GM12873 (cell line): ENCODE measurements at regions not wholly inside any gene's neighbourhood (a gene's known extent, or its start where the extent isn't known, plus 50 kb on each side); places are given as distances from the start of the nearest gene placed in this dataset.

ENCODE experiments used
- CTCF ChIP-seq: IDR thresholded peaks from 2 replicates; pipeline ENCODE4 v1.5.1; 2012; ENCODE audit warnings: low read depth, mild to moderate bottlenecking, moderate library complexity, low read length, control low read depth; ENCODE audit not compliant: insufficient read depth; ENCODE audit errors: missing control alignments

GRCh38 chr9:20256284-20256948 is 365.9 kb downstream of the MLLT3 start:
- TF ChIP-seq CTCF: no peak

DNA sequence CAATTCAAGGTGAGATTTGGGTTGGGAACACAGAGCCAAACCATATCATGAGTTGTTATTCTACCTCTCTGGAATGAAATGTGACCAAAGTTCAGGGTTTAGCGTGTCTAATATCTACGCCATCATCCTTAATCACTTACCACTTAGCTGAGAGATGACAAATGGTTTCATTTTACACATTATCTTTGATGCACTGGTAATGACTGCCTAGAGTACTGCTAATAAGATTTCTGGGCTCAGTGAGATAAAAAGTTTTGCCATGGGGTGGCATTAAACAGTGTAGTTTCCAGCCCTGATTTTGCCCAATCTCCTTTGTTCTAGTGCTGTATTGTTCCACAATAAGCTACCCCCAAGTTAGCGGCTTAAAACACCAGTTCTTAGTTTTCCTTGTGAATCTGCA is 367.2 kb downstream of the MLLT3 start:
- no peak for TF ChIP-seq CTCF

GRCh38 chr9:20253635-20254034 is 368.7 kb downstream of the MLLT3 start:
- no peak for TF ChIP-seq CTCF

GRCh38 chr9:20252778-20253177 is 369.5 kb downstream of the MLLT3 start:
- no peak for TF ChIP-seq CTCF

DNA sequence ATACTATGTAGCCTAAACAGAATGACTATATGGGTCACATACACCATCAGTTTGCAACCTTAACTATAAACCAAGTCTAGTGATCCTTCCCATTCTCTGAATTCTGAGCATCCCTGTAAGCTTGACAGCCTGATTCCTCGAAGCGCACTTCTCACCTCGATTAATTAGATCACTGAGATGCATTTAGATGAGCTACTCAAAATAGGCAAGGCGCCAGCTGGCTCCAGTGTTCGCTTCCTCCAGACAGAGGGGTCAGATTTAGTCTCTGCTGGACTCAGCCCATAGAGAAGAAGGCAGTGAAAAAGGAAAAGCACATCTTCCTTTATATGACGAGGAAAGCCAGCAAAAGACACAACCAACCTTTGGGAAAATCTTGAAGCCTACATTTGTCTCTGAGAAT is 371.5 kb downstream of the MLLT3 start:
- no peak for TF ChIP-seq CTCF

- no peak for TF ChIP-seq CTCF
Measured at GRCh38 chr9:20244271-20244670, 378.0 kb downstream of the MLLT3 start.

DNA sequence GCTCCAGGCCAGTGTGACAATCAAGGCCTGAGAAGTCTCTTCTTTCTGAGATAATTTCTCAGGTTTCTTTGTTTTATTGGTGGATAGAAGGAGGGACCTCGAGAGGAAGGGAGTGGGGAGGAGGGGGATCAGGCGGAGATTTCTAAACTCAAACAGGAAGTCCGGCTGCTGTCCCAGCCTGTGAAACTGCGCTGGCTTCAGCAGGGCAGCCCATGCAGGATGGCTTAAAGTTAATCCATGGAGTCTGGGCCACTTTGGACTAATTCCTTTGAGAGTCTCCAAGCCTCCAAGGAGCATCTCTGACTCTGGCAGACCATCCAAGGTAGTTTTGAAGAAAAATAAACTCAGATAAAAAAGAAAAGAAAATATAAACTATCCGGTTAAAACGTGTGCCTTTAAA is 378.5 kb downstream of the MLLT3 start:
- no peak for TF ChIP-seq CTCF
